HG03460 (cell line): ENCODE measurements at regions not wholly inside any gene's neighbourhood (a gene's known extent, or its start where the extent isn't known, plus 50 kb on each side); places are given as distances from the start of the nearest gene placed in this dataset.

ENCODE experiments used
- ATAC-seq: cut with Tn5 transposase; IDR thresholded peaks from one replicate; pipeline ENCODE4 v1.9.1; 2021; ENCODE audit not compliant: unreplicated experiment

- ATAC-seq, result no peak
Measured at GRCh38 chr4:30429813-30430761, 290.1 kb upstream of the PCDH7 start.

- ATAC-seq, result no peak
Measured at GRCh38 chr4:30434656-30435055, 285.5 kb upstream of the PCDH7 start.

GRCh38 chr4:30436394-30436793 lies 283.8 kb upstream of the PCDH7 start:
- no peak for ATAC-seq

GRCh38 chr4:30437316-30437715 lies 282.9 kb upstream of the PCDH7 start:
- ATAC-seq, result no peak

GRCh38 chr4:30443289-30443688 lies 276.9 kb upstream of the PCDH7 start:
- no peak for ATAC-seq

GRCh38 chr4:30450474-30450873 lies 269.7 kb upstream of the PCDH7 start:
- ATAC-seq, result no peak

GRCh38 chr4:30454504-30454903 lies 265.7 kb upstream of the PCDH7 start:
- no peak for ATAC-seq

- ATAC-seq, result no peak
Measured at GRCh38 chr4:30456716-30457115, 263.5 kb upstream of the PCDH7 start.

GRCh38 chr4:30460818-30461217 lies 259.4 kb upstream of the PCDH7 start:
- no peak for ATAC-seq

GRCh38 chr4:30461218-30461617 lies 259.0 kb upstream of the PCDH7 start:
- no peak for ATAC-seq

GRCh38 chr4:30462445-30463090 lies 257.6 kb upstream of the PCDH7 start:
- no peak for ATAC-seq

- ATAC-seq, result no peak
Measured at GRCh38 chr4:30471861-30472260, 248.3 kb upstream of the PCDH7 start.

- ATAC-seq, result no peak
Measured at GRCh38 chr4:30473225-30473624, 246.9 kb upstream of the PCDH7 start.

GRCh38 chr4:30495251-30495650 lies 224.9 kb upstream of the PCDH7 start:
- no peak for ATAC-seq

- no peak for ATAC-seq
Measured at GRCh38 chr4:30495651-30496310, 224.4 kb upstream of the PCDH7 start.

- no peak for ATAC-seq
Measured at GRCh38 chr4:30511751-30512150, 208.4 kb upstream of the PCDH7 start.

GRCh38 chr4:30518211-30518610 lies 202.0 kb upstream of the PCDH7 start:
- no peak for ATAC-seq

- ATAC-seq, result no peak
Measured at GRCh38 chr4:30525662-30526315, 194.4 kb upstream of the PCDH7 start.

- ATAC-seq, result no peak
Measured at GRCh38 chr4:30535255-30535654, 184.9 kb upstream of the PCDH7 start.

- ATAC-seq, result no peak
Measured at GRCh38 chr4:30536231-30536630, 183.9 kb upstream of the PCDH7 start.

GRCh38 chr4:30537456-30537855 lies 182.7 kb upstream of the PCDH7 start:
- ATAC-seq, result no peak
